Neural cell (in vitro differentiated cells): ENCODE measurements at regions not wholly inside any gene's neighbourhood (a gene's known extent, or its start where the extent isn't known, plus 50 kb on each side); places are given as distances from the start of the nearest gene placed in this dataset.

Source experiments
- H2AFZ ChIP-seq: fragments of 200-600, 300-800 bp; sonication (generic), shearing (Covaris generic); 2 replicates; pipeline ENCODE4 v1.6.0; 2014; ENCODE audit warnings: low read depth, mild to moderate bottlenecking, antibody characterized with exemption, low read length, moderate library complexity
- H3F3A ChIP-seq: fragments of 200-600 bp; shearing (Covaris generic); 2 replicates; pipeline ENCODE4 v1.6.1; 2016; ENCODE audit warnings: mild to moderate bottlenecking, moderate library complexity, mixed read lengths, antibody characterized with exemption, low read length; ENCODE audit not compliant: insufficient read depth, poor library complexity, severe bottlenecking
- H3K27ac ChIP-seq: fragments of 200-600, 300-800 bp; sonication (generic), shearing (Covaris generic); 2 replicates; pipeline ENCODE4 v1.5.1; 2014; ENCODE audit warnings: mild to moderate bottlenecking, low read length, moderate library complexity
- H3K27me3 ChIP-seq: fragments of 300-800, 200-600 bp; sonication (generic), shearing (Covaris generic); 2 replicates; pipeline ENCODE4 v1.6.0; 2014; ENCODE audit warnings: mild to moderate bottlenecking, low read depth, low read length, moderate library complexity; ENCODE audit not compliant: insufficient read depth
- H3K36me3 ChIP-seq: fragments of 300-800, 200-600 bp; sonication (generic), shearing (Covaris generic); 2 replicates; pipeline ENCODE4 v1.5.1; 2014; ENCODE audit warnings: mild to moderate bottlenecking, antibody characterized with exemption, low read length, moderate library complexity; ENCODE audit not compliant: insufficient read depth
- H3K4me2 ChIP-seq: fragments of 300-800, 200-600 bp; sonication (generic), shearing (Covaris generic); 2 replicates; pipeline ENCODE4 v1.6.0; 2014; ENCODE audit warnings: mild to moderate bottlenecking, low read length
- H3K4me3 ChIP-seq: fragments of 300-800, 200-600 bp; sonication (generic), shearing (Covaris generic); 2 replicates; pipeline ENCODE4 v1.5.1; 2014; ENCODE audit warnings: mild to moderate bottlenecking, low read length, moderate library complexity
- H3K79me2 ChIP-seq: fragments of 200-600 bp; shearing (Covaris generic); replicated peaks from 2 replicates; pipeline ENCODE4 v1.6.0; 2014; ENCODE audit warnings: mild to moderate bottlenecking, low read length, moderate library complexity; ENCODE audit not compliant: insufficient read depth
- H3K9ac ChIP-seq: fragments of 300-800, 200-600 bp; sonication (generic), shearing (Covaris generic); 2 replicates; pipeline ENCODE4 v1.6.1; 2016; ENCODE audit warnings: mild to moderate bottlenecking, low read length, mixed read lengths
- H3K9me2 ChIP-seq: fragments of 200-600 bp; shearing (Covaris generic); 2 replicates; pipeline ENCODE4 v1.6.1; 2016; ENCODE audit warnings: mild to moderate bottlenecking, low read length, mixed read lengths; ENCODE audit not compliant: insufficient read depth
- H3K9me3 ChIP-seq: fragments of 200-600, 300-800 bp; sonication (generic), shearing (Covaris generic); 2 replicates; pipeline ENCODE4 v1.6.1; 2016; ENCODE audit warnings: mild to moderate bottlenecking, mixed run types, low read length, moderate library complexity, mixed read lengths
- H4K20me1 ChIP-seq: fragments of 200-600 bp; shearing (Covaris generic); 2 replicates; pipeline ENCODE4 v1.6.1; 2016; ENCODE audit warnings: mild to moderate bottlenecking, mixed run types; ENCODE audit not compliant: insufficient read depth
- EP300 ChIP-seq: fragments of 450-650 bp; conservative IDR thresholded peaks from 2 replicates; pipeline ENCODE4 v1.6.1; 2014; ENCODE audit warnings: antibody characterized with exemption, mild to moderate bottlenecking, moderate library complexity; ENCODE audit not compliant: poor library complexity, severe bottlenecking
- EZH2 ChIP-seq: fragments of 200-600, 300-800 bp; shearing (Covaris generic), sonication (generic); IDR thresholded peaks from 2 replicates; pipeline ENCODE4 v1.6.1; 2014; ENCODE audit warnings: antibody characterized with exemption, low read length, borderline replicate concordance, mild to moderate bottlenecking; ENCODE audit not compliant: insufficient read depth, poor library complexity, severe bottlenecking
- MXI1 ChIP-seq: fragments of 450-650 bp; conservative IDR thresholded peaks from 2 replicates; pipeline ENCODE4 v1.6.1; 2014; ENCODE audit warnings: antibody characterized with exemption, mild to moderate bottlenecking; ENCODE audit not compliant: poor library complexity, severe bottlenecking
- POLR2AphosphoS5 ChIP-seq: IDR thresholded peaks from 2 replicates; pipeline ENCODE4 v1.6.1; 2012
- RAD21 ChIP-seq: fragments of 450-650 bp; conservative IDR thresholded peaks from 2 replicates; pipeline ENCODE4 v1.6.1; 2014; ENCODE audit warnings: antibody characterized with exemption, mild to moderate bottlenecking, moderate library complexity
- SMC3 ChIP-seq: fragments of 450-650 bp; conservative IDR thresholded peaks from 2 replicates; pipeline ENCODE4 v1.6.1; 2014; ENCODE audit warnings: antibody characterized with exemption, mild to moderate bottlenecking, moderate library complexity; ENCODE audit not compliant: poor library complexity
- TAF1 ChIP-seq: IDR thresholded peaks from 2 replicates; pipeline ENCODE4 v1.6.1; 2012; ENCODE audit warnings: low read depth
- TF ChIP-seq, protein P1 (sequence below): IDR thresholded peaks from 2 replicates; pipeline ENCODE4 v1.6.1; 2012; ENCODE audit warnings: borderline replicate concordance
- TF ChIP-seq, protein P2 (sequence below): fragments of 450-650 bp; IDR thresholded peaks from 2 replicates; pipeline ENCODE4 v1.5.1; 2014; ENCODE audit warnings: antibody characterized with exemption, mild to moderate bottlenecking, moderate library complexity; ENCODE audit not compliant: poor library complexity, severe bottlenecking

DNA sequence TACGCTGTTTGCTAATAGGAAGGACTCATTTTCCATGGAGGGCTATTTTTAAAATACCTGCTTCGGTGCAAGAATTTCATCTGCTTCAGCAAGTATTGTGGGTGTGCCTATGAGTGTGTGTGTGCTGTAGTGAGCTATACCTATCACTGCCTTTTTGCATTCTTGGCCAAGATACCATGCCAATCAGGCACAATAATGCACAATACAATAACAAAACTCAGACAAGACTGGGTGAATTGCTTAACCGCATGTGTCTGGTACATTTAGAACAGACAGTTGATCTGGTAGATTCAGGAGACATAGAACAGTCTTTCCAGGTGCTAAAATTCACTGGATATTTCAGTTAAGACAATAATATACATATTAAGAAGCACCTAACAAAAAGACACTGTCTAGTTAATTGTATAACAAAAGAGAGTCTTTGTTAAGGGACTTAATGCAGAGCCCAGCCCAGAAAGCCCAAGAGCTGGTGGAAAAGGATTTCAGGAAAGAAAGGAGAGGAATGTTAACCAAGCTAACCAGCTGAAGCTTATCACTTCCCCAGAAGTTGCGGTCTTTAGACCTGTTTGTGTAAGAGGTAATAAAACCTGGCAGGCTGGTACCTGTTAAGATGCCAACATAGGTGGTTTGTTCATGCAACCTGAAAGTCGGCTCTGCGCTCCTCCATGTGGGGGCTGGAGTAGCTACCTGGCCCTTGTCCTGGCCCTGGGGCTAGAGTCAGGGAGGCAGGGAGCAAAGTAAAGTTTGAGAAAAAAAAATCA is 153.3 kb upstream of the RBMS1 start:
- Histone ChIP-seq H3K9me2 (no peaks in the 10 kb centered on the region), H2AFZ (peak overlapping the region; percentile 4), H3K27me3 (no peaks in the 10 kb centered on the region), H3K4me3 (no peak overlapping the region), H3K9ac (no peak overlapping the region), H3K9me3 (no peaks in the 10 kb centered on the region), H4K20me1 (no peaks in the 10 kb centered on the region), H3K27ac (no peak overlapping the region), H3K79me2 (no peaks in the 10 kb centered on the region), H3F3A (no peaks in the 10 kb centered on the region), H3K4me2 (no peak overlapping the region), H3K36me3 (no peaks in the 10 kb centered on the region)
- TF ChIP-seq, protein P1, sequence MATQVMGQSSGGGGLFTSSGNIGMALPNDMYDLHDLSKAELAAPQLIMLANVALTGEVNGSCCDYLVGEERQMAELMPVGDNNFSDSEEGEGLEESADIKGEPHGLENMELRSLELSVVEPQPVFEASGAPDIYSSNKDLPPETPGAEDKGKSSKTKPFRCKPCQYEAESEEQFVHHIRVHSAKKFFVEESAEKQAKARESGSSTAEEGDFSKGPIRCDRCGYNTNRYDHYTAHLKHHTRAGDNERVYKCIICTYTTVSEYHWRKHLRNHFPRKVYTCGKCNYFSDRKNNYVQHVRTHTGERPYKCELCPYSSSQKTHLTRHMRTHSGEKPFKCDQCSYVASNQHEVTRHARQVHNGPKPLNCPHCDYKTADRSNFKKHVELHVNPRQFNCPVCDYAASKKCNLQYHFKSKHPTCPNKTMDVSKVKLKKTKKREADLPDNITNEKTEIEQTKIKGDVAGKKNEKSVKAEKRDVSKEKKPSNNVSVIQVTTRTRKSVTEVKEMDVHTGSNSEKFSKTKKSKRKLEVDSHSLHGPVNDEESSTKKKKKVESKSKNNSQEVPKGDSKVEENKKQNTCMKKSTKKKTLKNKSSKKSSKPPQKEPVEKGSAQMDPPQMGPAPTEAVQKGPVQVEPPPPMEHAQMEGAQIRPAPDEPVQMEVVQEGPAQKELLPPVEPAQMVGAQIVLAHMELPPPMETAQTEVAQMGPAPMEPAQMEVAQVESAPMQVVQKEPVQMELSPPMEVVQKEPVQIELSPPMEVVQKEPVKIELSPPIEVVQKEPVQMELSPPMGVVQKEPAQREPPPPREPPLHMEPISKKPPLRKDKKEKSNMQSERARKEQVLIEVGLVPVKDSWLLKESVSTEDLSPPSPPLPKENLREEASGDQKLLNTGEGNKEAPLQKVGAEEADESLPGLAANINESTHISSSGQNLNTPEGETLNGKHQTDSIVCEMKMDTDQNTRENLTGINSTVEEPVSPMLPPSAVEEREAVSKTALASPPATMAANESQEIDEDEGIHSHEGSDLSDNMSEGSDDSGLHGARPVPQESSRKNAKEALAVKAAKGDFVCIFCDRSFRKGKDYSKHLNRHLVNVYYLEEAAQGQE = no peak
- TF ChIP-seq TAF1 (no peak), EP300 (no peak), RAD21 (no peak), EZH2 (no peak), POLR2AphosphoS5 (no peak), MXI1 (no peak), SMC3 (no peak)
- TF ChIP-seq, protein P2, sequence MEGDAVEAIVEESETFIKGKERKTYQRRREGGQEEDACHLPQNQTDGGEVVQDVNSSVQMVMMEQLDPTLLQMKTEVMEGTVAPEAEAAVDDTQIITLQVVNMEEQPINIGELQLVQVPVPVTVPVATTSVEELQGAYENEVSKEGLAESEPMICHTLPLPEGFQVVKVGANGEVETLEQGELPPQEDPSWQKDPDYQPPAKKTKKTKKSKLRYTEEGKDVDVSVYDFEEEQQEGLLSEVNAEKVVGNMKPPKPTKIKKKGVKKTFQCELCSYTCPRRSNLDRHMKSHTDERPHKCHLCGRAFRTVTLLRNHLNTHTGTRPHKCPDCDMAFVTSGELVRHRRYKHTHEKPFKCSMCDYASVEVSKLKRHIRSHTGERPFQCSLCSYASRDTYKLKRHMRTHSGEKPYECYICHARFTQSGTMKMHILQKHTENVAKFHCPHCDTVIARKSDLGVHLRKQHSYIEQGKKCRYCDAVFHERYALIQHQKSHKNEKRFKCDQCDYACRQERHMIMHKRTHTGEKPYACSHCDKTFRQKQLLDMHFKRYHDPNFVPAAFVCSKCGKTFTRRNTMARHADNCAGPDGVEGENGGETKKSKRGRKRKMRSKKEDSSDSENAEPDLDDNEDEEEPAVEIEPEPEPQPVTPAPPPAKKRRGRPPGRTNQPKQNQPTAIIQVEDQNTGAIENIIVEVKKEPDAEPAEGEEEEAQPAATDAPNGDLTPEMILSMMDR = no peak

DNA sequence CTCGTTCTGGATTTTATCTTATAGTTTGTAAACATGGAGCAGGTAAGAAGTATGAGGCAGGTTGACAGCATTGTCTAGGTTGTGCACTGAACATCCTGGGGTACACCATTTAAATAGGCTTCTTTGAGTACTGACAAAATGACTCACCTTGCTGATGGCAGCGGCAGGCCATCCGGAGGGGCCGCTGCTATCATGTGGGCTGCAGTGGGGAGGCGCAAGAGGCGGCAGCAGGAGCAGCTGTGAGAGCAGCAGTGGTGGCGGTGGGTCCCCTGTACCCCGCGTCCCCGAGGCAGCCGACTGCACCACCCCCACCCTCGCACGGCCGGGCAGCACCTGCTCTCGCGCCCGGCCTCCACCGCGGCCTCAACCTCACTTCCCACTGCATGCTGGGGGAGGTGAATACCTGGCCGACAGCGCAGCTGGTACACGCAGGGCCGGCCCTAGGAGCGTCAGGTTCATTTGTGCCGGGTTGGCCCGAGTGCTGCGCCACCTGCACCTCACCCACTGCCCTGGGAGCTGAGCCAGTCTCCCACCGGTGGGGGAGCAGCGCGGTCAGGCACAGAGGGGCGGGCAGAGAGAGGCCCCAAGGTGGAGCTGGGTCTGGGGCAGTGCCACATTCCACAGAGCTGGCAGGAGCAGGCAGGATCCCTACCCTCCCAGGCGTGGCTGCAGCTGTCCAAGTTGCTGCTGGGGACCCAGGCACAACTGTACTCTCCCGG is 154.5 kb upstream of the RBMS1 start:
- H3K27ac ChIP-seq = no peak overlapping the region
- H3K9me3 ChIP-seq = no peaks in the 10 kb centered on the region
- no peaks in the 10 kb centered on the region for H3F3A ChIP-seq
- H3K27me3 ChIP-seq = no peaks in the 10 kb centered on the region
- H4K20me1 ChIP-seq = no peaks in the 10 kb centered on the region
- H3K36me3 ChIP-seq = no peaks in the 10 kb centered on the region
- H3K9me2 ChIP-seq = no peaks in the 10 kb centered on the region
- no peak overlapping the region for H3K4me3 ChIP-seq
- no peak overlapping the region for H2AFZ ChIP-seq
- H3K9ac ChIP-seq = no peak overlapping the region
- TF ChIP-seq RAD21 = no peak
- no peak for TF ChIP-seq EP300
- TF ChIP-seq MXI1 = no peak
- TF ChIP-seq SMC3 = no peak
- TF ChIP-seq, protein P2 = no peak
- TF ChIP-seq, protein P1 = no peak
- TF ChIP-seq EZH2 = no peak
- no peak for TF ChIP-seq TAF1
- TF ChIP-seq POLR2AphosphoS5 = no peak
- no peak overlapping the region for H3K4me2 ChIP-seq
- H3K79me2 ChIP-seq = no peaks in the 10 kb centered on the region
